GM23338 (cell line): ENCODE measurements at regions not wholly inside any gene's neighbourhood (a gene's known extent, or its start where the extent isn't known, plus 50 kb on each side); places are given as distances from the start of the nearest gene placed in this dataset.

Experiments used
- ATAC-seq: fragments of 200-7000 bp; cut with Tn5 transposase; 3 replicates; pipeline ENCODE4 v1.9.1; 2020
- DNase-seq: peaks from one replicate; pipeline ENCODE4 v3.0.0-alpha.2; 2015; ENCODE audit warnings: low spot score
- H2AFZ ChIP-seq: fragments of 200-600 bp; sonication (generic); 2 replicates; pipeline ENCODE4 v1.8.0; 2016; ENCODE audit warnings: antibody characterized with exemption, mild to moderate bottlenecking, moderate library complexity
- H3F3A ChIP-seq: fragments of 200-600 bp; sonication (generic); replicated peaks from 2 replicates; pipeline ENCODE4 v1.8.0; 2017; ENCODE audit warnings: antibody characterized with exemption, mixed run types, low read depth
- H3K27ac ChIP-seq: fragments of 200-600 bp; sonication (generic); 2 replicates; pipeline ENCODE4 v1.6.1; 2016; ENCODE audit warnings: low read depth
- H3K27me3 ChIP-seq: fragments of 200-600 bp; sonication (generic); 2 replicates; pipeline ENCODE4 v1.8.0; 2016; ENCODE audit warnings: mild to moderate bottlenecking, mixed run types, moderate library complexity; ENCODE audit not compliant: insufficient read depth
- H3K36me3 ChIP-seq: fragments of 200-600 bp; sonication (generic); 2 replicates; pipeline ENCODE4 v1.8.0; 2016; ENCODE audit warnings: mild to moderate bottlenecking; ENCODE audit not compliant: insufficient read depth
- H3K4me1 ChIP-seq: fragments of 200-600 bp; sonication (generic); 2 replicates; pipeline ENCODE4 v1.8.0; 2016; ENCODE audit warnings: mild to moderate bottlenecking, moderate library complexity; ENCODE audit not compliant: insufficient read depth
- H3K4me2 ChIP-seq: fragments of 200-600 bp; sonication (generic); 2 replicates; pipeline ENCODE4 v1.7.1; 2017; ENCODE audit warnings: mixed run types
- H3K4me3 ChIP-seq: fragments of 200-600 bp; sonication (generic); 2 replicates; pipeline ENCODE4 v1.6.1; 2016; ENCODE audit warnings: mixed run types
- H3K79me2 ChIP-seq: fragments of 200-600 bp; sonication (generic); replicated peaks from 2 replicates; pipeline ENCODE4 v1.8.0; 2017; ENCODE audit warnings: mild to moderate bottlenecking; ENCODE audit not compliant: insufficient read depth
- H3K9me2 ChIP-seq: fragments of 200-600 bp; sonication (generic); 2 replicates; pipeline ENCODE4 v1.8.0; 2017; ENCODE audit not compliant: insufficient read depth
- H4K20me1 ChIP-seq: fragments of 200-600 bp; sonication (generic); replicated peaks from 2 replicates; pipeline ENCODE4 v1.8.0; 2017; ENCODE audit warnings: mild to moderate bottlenecking; ENCODE audit not compliant: insufficient read depth
- H3K27ac Mint-ChIP-seq: 2 replicates; pipeline ENCODE4 v1.8.0; 2020; ENCODE audit warnings: inconsistent platforms, mild to moderate bottlenecking, moderate library complexity, mixed read lengths
- H3K27me3 Mint-ChIP-seq: 3 replicates; pipeline ENCODE4 v1.8.0; 2022; ENCODE audit warnings: low read depth, mild to moderate bottlenecking, moderate library complexity, mixed read lengths, inconsistent platforms; ENCODE audit not compliant: insufficient read depth, poor library complexity
- H3K36me3 Mint-ChIP-seq: 3 replicates; pipeline ENCODE4 v1.8.0; 2021; ENCODE audit warnings: low read depth, mild to moderate bottlenecking, inconsistent platforms, moderate library complexity, mixed read lengths
- H3K4me1 Mint-ChIP-seq: 3 replicates; pipeline ENCODE4 v1.8.0; 2020; ENCODE audit warnings: mild to moderate bottlenecking, inconsistent platforms, mixed read lengths
- H3K4me3 Mint-ChIP-seq: 3 replicates; pipeline ENCODE4 v1.8.0; 2021; ENCODE audit warnings: moderate library complexity, mild to moderate bottlenecking, inconsistent platforms, mixed read lengths
- H3K9me3 Mint-ChIP-seq: 3 replicates; pipeline ENCODE4 v1.8.0; 2020; ENCODE audit warnings: moderate library complexity, mild to moderate bottlenecking, inconsistent platforms, mixed read lengths
- CREB1 ChIP-seq: fragments of 250-450 bp; sonication (Bioruptor Pico); IDR thresholded peaks from 2 replicates; pipeline ENCODE4 v1.5.0; 2020; ENCODE audit warnings: low read depth, mild to moderate bottlenecking, moderate library complexity
- EZH2 ChIP-seq: fragments of 200-600 bp; sonication (generic); IDR thresholded peaks from one replicate; pipeline ENCODE4 v1.8.0; 2017; ENCODE audit warnings: antibody characterized with exemption, mild to moderate bottlenecking, low read depth; ENCODE audit not compliant: unreplicated experiment
- EZH2phosphoT487 ChIP-seq: fragments of 200-600 bp; sonication (generic); IDR thresholded peaks from one replicate; pipeline ENCODE4 v1.8.1; 2018; ENCODE audit warnings: antibody characterized with exemption; ENCODE audit not compliant: unreplicated experiment
- JUNB ChIP-seq: IDR thresholded peaks from one replicate; pipeline ENCODE4 v1.6.1; 2016; ENCODE audit warnings: antibody characterized with exemption; ENCODE audit not compliant: unreplicated experiment
- NANOG ChIP-seq: IDR thresholded peaks from 2 replicates; pipeline ENCODE4 v1.6.1; 2016; ENCODE audit warnings: antibody characterized with exemption, borderline replicate concordance
- POLR2AphosphoS5 ChIP-seq: IDR thresholded peaks from 2 replicates; pipeline ENCODE4 v1.6.1; 2016; ENCODE audit warnings: antibody characterized with exemption, low read depth
- STAT1 ChIP-seq: IDR thresholded peaks from one replicate; pipeline ENCODE4 v1.6.1; 2016; ENCODE audit warnings: antibody characterized with exemption; ENCODE audit not compliant: unreplicated experiment
- ZNF114 ChIP-seq: fragments of 250-450 bp; sonication (Bioruptor Pico); IDR thresholded peaks from 2 replicates; pipeline ENCODE4 v1.5.0; 2020; ENCODE audit warnings: mild to moderate bottlenecking, moderate library complexity
- ZNF331 ChIP-seq: fragments of 250-450 bp; sonication (Bioruptor Pico); IDR thresholded peaks from 2 replicates; pipeline ENCODE4 v1.5.0; 2020; ENCODE audit warnings: low read depth, mild to moderate bottlenecking, moderate library complexity
- TF ChIP-seq, protein P1 (sequence below): IDR thresholded peaks from one replicate; pipeline ENCODE4 v1.6.1; 2018; ENCODE audit warnings: antibody characterized with exemption; ENCODE audit not compliant: unreplicated experiment
- TF ChIP-seq, protein P2 (sequence below): fragments of 250-450 bp; sonication (Bioruptor Pico); IDR thresholded peaks from 2 replicates; pipeline ENCODE4 v1.5.0; 2020; ENCODE audit warnings: mild to moderate bottlenecking, moderate library complexity
- TF ChIP-seq, protein P3 (sequence below): IDR thresholded peaks from 2 replicates; pipeline ENCODE4 v1.6.1; 2016; ENCODE audit warnings: antibody characterized with exemption
- TF ChIP-seq, protein P4 (sequence below), 2 experiments: fragments of 200-600 bp in 1 of 2; sonication (generic) in 1 of 2; conservative IDR thresholded peaks; 2 replicates each; pipeline versions ENCODE4 v1.5.1 to v1.6.1; 2016 to 2017; ENCODE audit warnings: antibody characterized with exemption in 2 of 2, low read depth in 2 of 2, mild to moderate bottlenecking in 2 of 2, moderate library complexity in 1 of 2

DNA sequence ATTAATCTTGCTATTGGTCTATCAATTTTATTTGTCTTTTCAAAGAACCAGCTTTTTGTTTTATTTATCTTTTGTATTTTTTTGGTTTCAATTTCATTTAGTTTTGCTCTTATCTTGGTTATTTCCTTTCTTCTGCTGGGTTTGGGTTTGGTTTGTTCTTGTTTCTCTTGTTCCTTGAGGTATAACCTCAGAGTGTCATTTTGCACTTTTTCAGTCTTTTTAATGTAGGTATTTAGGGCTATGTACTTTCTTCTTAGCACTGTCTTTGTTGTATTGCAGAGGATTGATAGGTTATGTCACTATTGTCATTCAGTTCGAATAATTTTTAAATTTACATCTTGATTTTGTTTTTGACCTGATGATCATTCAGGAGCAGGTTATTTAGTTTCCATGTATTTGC lies 92.7 kb upstream of the DCD start:
- Mint-ChIP-seq H3K27ac (no peak overlapping the region), H3K4me1 (peaks cover 16% of the 10 kb centered on the region; the same call in 2 of the 3 replicates), H3K27me3 (peaks cover 4% of the 10 kb centered on the region), H3K9me3 (peaks cover 23% of the 10 kb centered on the region), H3K36me3 (peaks cover 21% of the 10 kb centered on the region; the same call in 2 of the 3 replicates), H3K4me3 (no peak overlapping the region)
- Histone ChIP-seq H3K36me3 (no peaks in the 10 kb centered on the region), H3K4me3 (no peak overlapping the region), H4K20me1 (no peaks in the 10 kb centered on the region), H3K27me3 (no peaks in the 10 kb centered on the region), H3K4me2 (no peak overlapping the region), H3K27ac (no peak overlapping the region), H3F3A (no peaks in the 10 kb centered on the region), H3K79me2 (no peaks in the 10 kb centered on the region), H3K4me1 (no peaks in the 10 kb centered on the region), H3K9me2 (peaks cover 15% of the 10 kb centered on the region; the same call in 1 of the 2 replicates), H2AFZ (no peak overlapping the region)
- DNase-seq (no peak), ATAC-seq (no peak)
- TF ChIP-seq NANOG (no peak), ZNF114 (no peak), ZNF331 (CRISPR knock-in tag) (no peak), POLR2AphosphoS5 (no peak), JUNB (no peak), EZH2phosphoT487 (no peak), EZH2 (no peak), STAT1 (no peak), CREB1 (CRISPR knock-in tag) (no peak)
- TF ChIP-seq, protein P1, sequence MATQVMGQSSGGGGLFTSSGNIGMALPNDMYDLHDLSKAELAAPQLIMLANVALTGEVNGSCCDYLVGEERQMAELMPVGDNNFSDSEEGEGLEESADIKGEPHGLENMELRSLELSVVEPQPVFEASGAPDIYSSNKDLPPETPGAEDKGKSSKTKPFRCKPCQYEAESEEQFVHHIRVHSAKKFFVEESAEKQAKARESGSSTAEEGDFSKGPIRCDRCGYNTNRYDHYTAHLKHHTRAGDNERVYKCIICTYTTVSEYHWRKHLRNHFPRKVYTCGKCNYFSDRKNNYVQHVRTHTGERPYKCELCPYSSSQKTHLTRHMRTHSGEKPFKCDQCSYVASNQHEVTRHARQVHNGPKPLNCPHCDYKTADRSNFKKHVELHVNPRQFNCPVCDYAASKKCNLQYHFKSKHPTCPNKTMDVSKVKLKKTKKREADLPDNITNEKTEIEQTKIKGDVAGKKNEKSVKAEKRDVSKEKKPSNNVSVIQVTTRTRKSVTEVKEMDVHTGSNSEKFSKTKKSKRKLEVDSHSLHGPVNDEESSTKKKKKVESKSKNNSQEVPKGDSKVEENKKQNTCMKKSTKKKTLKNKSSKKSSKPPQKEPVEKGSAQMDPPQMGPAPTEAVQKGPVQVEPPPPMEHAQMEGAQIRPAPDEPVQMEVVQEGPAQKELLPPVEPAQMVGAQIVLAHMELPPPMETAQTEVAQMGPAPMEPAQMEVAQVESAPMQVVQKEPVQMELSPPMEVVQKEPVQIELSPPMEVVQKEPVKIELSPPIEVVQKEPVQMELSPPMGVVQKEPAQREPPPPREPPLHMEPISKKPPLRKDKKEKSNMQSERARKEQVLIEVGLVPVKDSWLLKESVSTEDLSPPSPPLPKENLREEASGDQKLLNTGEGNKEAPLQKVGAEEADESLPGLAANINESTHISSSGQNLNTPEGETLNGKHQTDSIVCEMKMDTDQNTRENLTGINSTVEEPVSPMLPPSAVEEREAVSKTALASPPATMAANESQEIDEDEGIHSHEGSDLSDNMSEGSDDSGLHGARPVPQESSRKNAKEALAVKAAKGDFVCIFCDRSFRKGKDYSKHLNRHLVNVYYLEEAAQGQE, result no peak
- TF ChIP-seq, protein P2, sequence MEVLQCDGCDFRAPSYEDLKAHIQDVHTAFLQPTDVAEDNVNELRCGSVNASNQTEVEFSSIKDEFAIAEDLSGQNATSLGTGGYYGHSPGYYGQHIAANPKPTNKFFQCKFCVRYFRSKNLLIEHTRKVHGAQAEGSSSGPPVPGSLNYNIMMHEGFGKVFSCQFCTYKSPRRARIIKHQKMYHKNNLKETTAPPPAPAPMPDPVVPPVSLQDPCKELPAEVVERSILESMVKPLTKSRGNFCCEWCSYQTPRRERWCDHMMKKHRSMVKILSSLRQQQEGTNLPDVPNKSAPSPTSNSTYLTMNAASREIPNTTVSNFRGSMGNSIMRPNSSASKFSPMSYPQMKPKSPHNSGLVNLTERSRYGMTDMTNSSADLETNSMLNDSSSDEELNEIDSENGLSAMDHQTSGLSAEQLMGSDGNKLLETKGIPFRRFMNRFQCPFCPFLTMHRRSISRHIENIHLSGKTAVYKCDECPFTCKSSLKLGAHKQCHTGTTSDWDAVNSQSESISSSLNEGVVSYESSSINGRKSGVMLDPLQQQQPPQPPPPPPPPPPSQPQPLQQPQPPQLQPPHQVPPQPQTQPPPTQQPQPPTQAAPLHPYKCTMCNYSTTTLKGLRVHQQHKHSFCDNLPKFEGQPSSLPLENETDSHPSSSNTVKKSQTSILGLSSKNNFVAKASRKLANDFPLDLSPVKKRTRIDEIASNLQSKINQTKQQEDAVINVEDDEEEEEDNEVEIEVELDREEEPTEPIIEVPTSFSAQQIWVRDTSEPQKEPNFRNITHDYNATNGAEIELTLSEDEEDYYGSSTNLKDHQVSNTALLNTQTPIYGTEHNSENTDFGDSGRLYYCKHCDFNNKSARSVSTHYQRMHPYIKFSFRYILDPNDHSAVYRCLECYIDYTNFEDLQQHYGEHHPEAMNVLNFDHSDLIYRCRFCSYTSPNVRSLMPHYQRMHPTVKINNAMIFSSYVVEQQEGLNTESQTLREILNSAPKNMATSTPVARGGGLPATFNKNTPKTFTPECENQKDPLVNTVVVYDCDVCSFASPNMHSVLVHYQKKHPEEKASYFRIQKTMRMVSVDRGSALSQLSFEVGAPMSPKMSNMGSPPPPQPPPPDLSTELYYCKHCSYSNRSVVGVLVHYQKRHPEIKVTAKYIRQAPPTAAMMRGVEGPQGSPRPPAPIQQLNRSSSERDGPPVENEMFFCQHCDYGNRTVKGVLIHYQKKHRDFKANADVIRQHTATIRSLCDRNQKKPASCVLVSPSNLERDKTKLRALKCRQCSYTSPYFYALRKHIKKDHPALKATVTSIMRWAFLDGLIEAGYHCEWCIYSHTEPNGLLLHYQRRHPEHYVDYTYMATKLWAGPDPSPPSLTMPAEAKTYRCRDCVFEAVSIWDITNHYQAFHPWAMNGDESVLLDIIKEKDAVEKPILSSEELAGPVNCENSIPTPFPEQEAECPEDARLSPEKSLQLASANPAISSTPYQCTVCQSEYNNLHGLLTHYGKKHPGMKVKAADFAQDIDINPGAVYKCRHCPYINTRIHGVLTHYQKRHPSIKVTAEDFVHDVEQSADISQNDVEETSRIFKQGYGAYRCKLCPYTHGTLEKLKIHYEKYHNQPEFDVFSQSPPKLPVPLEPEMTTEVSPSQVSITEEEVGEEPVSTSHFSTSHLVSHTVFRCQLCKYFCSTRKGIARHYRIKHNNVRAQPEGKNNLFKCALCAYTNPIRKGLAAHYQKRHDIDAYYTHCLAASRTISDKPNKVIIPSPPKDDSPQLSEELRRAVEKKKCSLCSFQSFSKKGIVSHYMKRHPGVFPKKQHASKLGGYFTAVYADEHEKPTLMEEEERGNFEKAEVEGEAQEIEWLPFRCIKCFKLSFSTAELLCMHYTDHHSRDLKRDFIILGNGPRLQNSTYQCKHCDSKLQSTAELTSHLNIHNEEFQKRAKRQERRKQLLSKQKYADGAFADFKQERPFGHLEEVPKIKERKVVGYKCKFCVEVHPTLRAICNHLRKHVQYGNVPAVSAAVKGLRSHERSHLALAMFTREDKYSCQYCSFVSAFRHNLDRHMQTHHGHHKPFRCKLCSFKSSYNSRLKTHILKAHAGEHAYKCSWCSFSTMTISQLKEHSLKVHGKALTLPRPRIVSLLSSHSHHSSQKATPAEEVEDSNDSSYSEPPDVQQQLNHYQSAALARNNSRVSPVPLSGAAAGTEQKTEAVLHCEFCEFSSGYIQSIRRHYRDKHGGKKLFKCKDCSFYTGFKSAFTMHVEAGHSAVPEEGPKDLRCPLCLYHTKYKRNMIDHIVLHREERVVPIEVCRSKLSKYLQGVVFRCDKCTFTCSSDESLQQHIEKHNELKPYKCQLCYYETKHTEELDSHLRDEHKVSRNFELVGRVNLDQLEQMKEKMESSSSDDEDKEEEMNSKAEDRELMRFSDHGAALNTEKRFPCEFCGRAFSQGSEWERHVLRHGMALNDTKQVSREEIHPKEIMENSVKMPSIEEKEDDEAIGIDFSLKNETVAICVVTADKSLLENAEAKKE (CRISPR knock-in tag), result no peak
- TF ChIP-seq, protein P3, sequence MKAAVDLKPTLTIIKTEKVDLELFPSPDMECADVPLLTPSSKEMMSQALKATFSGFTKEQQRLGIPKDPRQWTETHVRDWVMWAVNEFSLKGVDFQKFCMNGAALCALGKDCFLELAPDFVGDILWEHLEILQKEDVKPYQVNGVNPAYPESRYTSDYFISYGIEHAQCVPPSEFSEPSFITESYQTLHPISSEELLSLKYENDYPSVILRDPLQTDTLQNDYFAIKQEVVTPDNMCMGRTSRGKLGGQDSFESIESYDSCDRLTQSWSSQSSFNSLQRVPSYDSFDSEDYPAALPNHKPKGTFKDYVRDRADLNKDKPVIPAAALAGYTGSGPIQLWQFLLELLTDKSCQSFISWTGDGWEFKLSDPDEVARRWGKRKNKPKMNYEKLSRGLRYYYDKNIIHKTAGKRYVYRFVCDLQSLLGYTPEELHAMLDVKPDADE, result no peak
- TF ChIP-seq, protein P4, sequence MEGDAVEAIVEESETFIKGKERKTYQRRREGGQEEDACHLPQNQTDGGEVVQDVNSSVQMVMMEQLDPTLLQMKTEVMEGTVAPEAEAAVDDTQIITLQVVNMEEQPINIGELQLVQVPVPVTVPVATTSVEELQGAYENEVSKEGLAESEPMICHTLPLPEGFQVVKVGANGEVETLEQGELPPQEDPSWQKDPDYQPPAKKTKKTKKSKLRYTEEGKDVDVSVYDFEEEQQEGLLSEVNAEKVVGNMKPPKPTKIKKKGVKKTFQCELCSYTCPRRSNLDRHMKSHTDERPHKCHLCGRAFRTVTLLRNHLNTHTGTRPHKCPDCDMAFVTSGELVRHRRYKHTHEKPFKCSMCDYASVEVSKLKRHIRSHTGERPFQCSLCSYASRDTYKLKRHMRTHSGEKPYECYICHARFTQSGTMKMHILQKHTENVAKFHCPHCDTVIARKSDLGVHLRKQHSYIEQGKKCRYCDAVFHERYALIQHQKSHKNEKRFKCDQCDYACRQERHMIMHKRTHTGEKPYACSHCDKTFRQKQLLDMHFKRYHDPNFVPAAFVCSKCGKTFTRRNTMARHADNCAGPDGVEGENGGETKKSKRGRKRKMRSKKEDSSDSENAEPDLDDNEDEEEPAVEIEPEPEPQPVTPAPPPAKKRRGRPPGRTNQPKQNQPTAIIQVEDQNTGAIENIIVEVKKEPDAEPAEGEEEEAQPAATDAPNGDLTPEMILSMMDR (conservative IDR thresholded peaks at IDR 0.05; ENCODE audit: low read depth in 2 of 2), result no peak
